Loucy (cell line): ENCODE measurements at regions not wholly inside any gene's neighbourhood (a gene's known extent, or its start where the extent isn't known, plus 50 kb on each side); places are given as distances from the start of the nearest gene placed in this dataset.

ENCODE experiments used
- H2AFZ ChIP-seq: fragments of 200-600 bp; sonication (generic); 2 replicates; pipeline ENCODE4 v1.6.0; 2016; ENCODE audit warnings: antibody characterized with exemption, mild to moderate bottlenecking, low read length, moderate library complexity
- H3F3A ChIP-seq: fragments of 200-600 bp; 2 replicates; pipeline ENCODE4 v1.6.0; 2016; ENCODE audit warnings: antibody characterized with exemption, low read depth, mild to moderate bottlenecking
- H3K27me3 ChIP-seq: fragments of 200-600 bp; sonication (generic); 2 replicates; pipeline ENCODE4 v1.6.1; 2014; ENCODE audit warnings: low read length, mild to moderate bottlenecking; ENCODE audit not compliant: insufficient read depth, poor library complexity, severe bottlenecking
- H3K36me3 ChIP-seq: fragments of 200-600 bp; sonication (generic); 2 replicates; pipeline ENCODE4 v1.6.1; 2016; ENCODE audit warnings: low read length; ENCODE audit not compliant: insufficient read depth
- H3K4me1 ChIP-seq: fragments of 200-600 bp; sonication (generic); 2 replicates; pipeline ENCODE4 v1.5.1; 2014; ENCODE audit warnings: low read length, mild to moderate bottlenecking; ENCODE audit not compliant: insufficient read depth, poor library complexity, severe bottlenecking
- H3K4me2 ChIP-seq: fragments of 200-600 bp; sonication (generic); 2 replicates; pipeline ENCODE4 v1.6.0; 2014; ENCODE audit warnings: antibody characterized with exemption, low read length, low read depth, mild to moderate bottlenecking; ENCODE audit not compliant: poor library complexity, severe bottlenecking
- H3K4me3 ChIP-seq: fragments of 200-600 bp; sonication (generic); 2 replicates; pipeline ENCODE4 v1.5.1; 2014; ENCODE audit warnings: low read length, mild to moderate bottlenecking, mixed read lengths; ENCODE audit not compliant: poor library complexity, severe bottlenecking
- H3K79me2 ChIP-seq: fragments of 200-600 bp; sonication (generic); 2 replicates; pipeline ENCODE4 v1.6.1; 2014; ENCODE audit warnings: low read length; ENCODE audit not compliant: insufficient read depth
- H3K9ac ChIP-seq: fragments of 200-600 bp; sonication (generic); 2 replicates; pipeline ENCODE4 v1.6.0; 2014; ENCODE audit warnings: mild to moderate bottlenecking, low read depth, low read length, moderate library complexity; ENCODE audit not compliant: poor library complexity, severe bottlenecking
- H3K9me2 ChIP-seq: fragments of 200-600 bp; sonication (generic); replicated peaks from 2 replicates; pipeline ENCODE4 v1.6.1; 2016; ENCODE audit warnings: low read depth, low read length, mixed read lengths
- H3K9me3 ChIP-seq: fragments of 200-600 bp; sonication (generic); 2 replicates; pipeline ENCODE4 v1.6.1; 2014; ENCODE audit warnings: mild to moderate bottlenecking, antibody characterized with exemption, low read length, low read depth; ENCODE audit not compliant: insufficient read depth
- H4K20me1 ChIP-seq: fragments of 200-600 bp; sonication (generic); 2 replicates; pipeline ENCODE4 v1.6.0; 2014; ENCODE audit warnings: antibody characterized with exemption, low read length, mild to moderate bottlenecking; ENCODE audit not compliant: insufficient read depth, poor library complexity, severe bottlenecking
- CTCF ChIP-seq: fragments of 200-600 bp; sonication (generic); conservative IDR thresholded peaks from 2 replicates; pipeline ENCODE4 v1.5.1; 2014; ENCODE audit warnings: mild to moderate bottlenecking, antibody characterized with exemption, low read length
- EZH2phosphoT487 ChIP-seq: fragments of 200-600 bp; IDR thresholded peaks from 2 replicates; pipeline ENCODE4 v1.6.1; 2018; ENCODE audit warnings: antibody characterized with exemption, mild to moderate bottlenecking, moderate library complexity, borderline replicate concordance

DNA sequence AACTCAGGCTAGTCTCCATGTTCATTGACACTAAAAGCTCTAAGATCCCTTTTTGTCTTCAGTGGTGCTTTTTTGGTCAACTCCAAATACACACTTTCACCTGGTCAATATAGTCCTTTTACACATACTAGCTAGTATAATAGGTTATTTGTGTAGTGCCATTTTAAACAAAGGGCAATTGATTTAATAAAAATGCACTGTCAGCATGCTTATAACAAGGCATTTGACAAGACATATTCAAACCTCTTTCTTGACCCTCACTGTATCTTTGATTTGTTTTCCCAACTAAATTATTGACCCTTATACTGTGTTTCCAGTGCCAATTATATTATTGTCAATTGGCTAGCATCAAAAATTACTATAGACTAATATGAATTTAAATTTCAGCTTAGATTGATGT lies 1117.6 kb upstream of the DDX18 start:
- H4K20me1 ChIP-seq, result no peaks in the 10 kb centered on the region
- H3K27me3 ChIP-seq, result no peaks in the 10 kb centered on the region
- no peaks in the 10 kb centered on the region for H3K9me2 ChIP-seq
- H3K9ac ChIP-seq, result no peak overlapping the region
- H3K4me1 ChIP-seq, result no peaks in the 10 kb centered on the region
- no peaks in the 10 kb centered on the region for H3F3A ChIP-seq
- H3K4me2 ChIP-seq, result no peak overlapping the region
- H2AFZ ChIP-seq, result no peak overlapping the region
- H3K9me3 ChIP-seq, result no peaks in the 10 kb centered on the region
- no peaks in the 10 kb centered on the region for H3K79me2 ChIP-seq
- H3K4me3 ChIP-seq, result no peak overlapping the region
- TF ChIP-seq EZH2phosphoT487 (no peak), CTCF (no peak)
- H3K36me3 ChIP-seq, result no peaks in the 10 kb centered on the region

DNA sequence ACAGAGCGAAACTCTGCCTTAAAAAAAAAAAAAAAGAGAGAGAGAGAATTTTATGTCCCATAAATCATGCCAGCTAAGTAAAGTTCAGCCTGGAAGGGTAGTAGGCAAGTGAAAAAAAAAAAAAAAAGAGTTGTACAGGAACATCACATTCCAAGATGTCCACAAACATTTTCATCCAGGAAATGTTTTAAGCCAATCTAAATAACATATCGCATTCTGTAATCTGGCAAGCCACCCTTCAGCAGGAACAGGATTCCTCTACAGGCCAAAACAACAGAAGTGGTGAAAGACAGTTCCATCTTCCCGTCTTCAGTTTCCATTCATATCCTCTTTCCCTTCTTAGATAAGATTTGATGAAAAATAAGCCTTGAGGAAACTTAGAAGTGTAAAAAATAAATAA lies 1108.1 kb upstream of the DDX18 start:
- H3K4me2 ChIP-seq, result no peak overlapping the region
- H3K4me3 ChIP-seq, result no peak overlapping the region
- TF ChIP-seq EZH2phosphoT487 (no peak), CTCF (no peak)
- H3K36me3 ChIP-seq, result no peaks in the 10 kb centered on the region
- no peaks in the 10 kb centered on the region for H3K27me3 ChIP-seq
- no peaks in the 10 kb centered on the region for H3K79me2 ChIP-seq
- H3K9ac ChIP-seq, result no peak overlapping the region
- no peaks in the 10 kb centered on the region for H3K9me2 ChIP-seq
- no peaks in the 10 kb centered on the region for H3K9me3 ChIP-seq
- H2AFZ ChIP-seq, result no peak overlapping the region
- no peaks in the 10 kb centered on the region for H4K20me1 ChIP-seq
- H3F3A ChIP-seq, result no peaks in the 10 kb centered on the region
- H3K4me1 ChIP-seq, result no peaks in the 10 kb centered on the region

- TF ChIP-seq CTCF (no peak), EZH2phosphoT487 (no peak)
- Histone ChIP-seq H3K4me2 (no peak overlapping the region), H3K27me3 (no peaks in the 10 kb centered on the region), H3K9ac (no peak overlapping the region), H3K9me2 (no peaks in the 10 kb centered on the region), H3K36me3 (no peaks in the 10 kb centered on the region), H2AFZ (no peak overlapping the region), H3K4me1 (no peaks in the 10 kb centered on the region), H4K20me1 (no peaks in the 10 kb centered on the region), H3K9me3 (no peaks in the 10 kb centered on the region; the same call in 1 of the 2 replicates), H3K79me2 (no peaks in the 10 kb centered on the region), H3F3A (no peaks in the 10 kb centered on the region), H3K4me3 (no peak overlapping the region)
Measured at GRCh38 chr2:116716038-116716437, 1098.5 kb upstream of the DDX18 start.
